ENCODE measurements at regions not wholly inside any gene's neighbourhood (a gene's known extent, or its start where the extent isn't known, plus 50 kb on each side); places are given as distances from the start of the nearest gene placed in this dataset.

- no peak for DNase-seq
- Histone ChIP-seq H3K27ac (ENCODE audit: low read depth, low read length) (no peak overlapping the region), H3K4me3 (ENCODE audit: low read length in 2 of 2) (no peak overlapping the region), H3K9me3 (ENCODE audit: control insufficient read depth in 1 of 2, low read length in 2 of 2) (no peaks in the 10 kb centered on the region), H3K4me1 (ENCODE audit: insufficient read depth, low read length) (peaks cover 5% of the 10 kb centered on the region), H3K27me3 (ENCODE audit: insufficient read depth, low read length) (no peaks in the 10 kb centered on the region), H3K36me3 (ENCODE audit: insufficient read depth, low read length) (no peaks in the 10 kb centered on the region)
- peaks cover 12 to 25% (median 16%) of the 10 kb centered on the region in 4 donors for H3K4me1 Mint-ChIP-seq
- peaks cover 0 to 2% (median 0%) of the 10 kb centered on the region in 8 donors for H3K9me3 Mint-ChIP-seq
- H3K27ac Mint-ChIP-seq: peak overlapping the region in 4 of 7 donors; percentile 2 to 74 (median 27)
- no peaks in the 10 kb centered on the region for H3K36me3 Mint-ChIP-seq
- peak overlapping the region in 4 of 8 donors; percentile 4 to 67 (median 43) for H3K4me3 Mint-ChIP-seq
- intact Hi-C loops (cut with micrococcal nuclease): no loop called here
- CTCF ChIA-PET (ENCODE audit: partially characterized antibody): no interaction called here
- POLR2A ChIA-PET (ENCODE audit: partially characterized antibody): no interaction called here
- H3K27me3 Mint-ChIP-seq: no peaks in the 10 kb centered on the region
Measured at GRCh38 chr1:98405581-98406074, 255.9 kb upstream of the SNX7 start.

- intact Hi-C loops (cut with micrococcal nuclease): no loop called here
Measured at GRCh38 chr1:98404866-98405265, 256.7 kb upstream of the SNX7 start.

GRCh38 chr1:98403963-98404480, 257.5 kb upstream of the SNX7 start:
- Histone ChIP-seq H3K4me3 (ENCODE audit: low read length in 2 of 2) (no peak overlapping the region), H3K27ac (ENCODE audit: low read depth, low read length) (no peak overlapping the region), H3K4me1 (ENCODE audit: insufficient read depth, low read length) (peaks cover 5% of the 10 kb centered on the region), H3K9me3 (ENCODE audit: control insufficient read depth in 1 of 2, low read length in 2 of 2) (no peaks in the 10 kb centered on the region), H3K36me3 (ENCODE audit: insufficient read depth, low read length) (no peaks in the 10 kb centered on the region), H3K27me3 (ENCODE audit: insufficient read depth, low read length) (no peaks in the 10 kb centered on the region)
- POLR2A ChIA-PET (ENCODE audit: partially characterized antibody): no interaction called here
- H3K36me3 Mint-ChIP-seq: no peaks in the 10 kb centered on the region
- H3K9me3 Mint-ChIP-seq: peaks cover 0 to 2% (median 0%) of the 10 kb centered on the region in 8 donors
- no peak overlapping the region for H3K4me3 Mint-ChIP-seq
- CTCF ChIA-PET (ENCODE audit: partially characterized antibody): no interaction called here
- no peak for DNase-seq
- peaks cover 12 to 25% (median 16%) of the 10 kb centered on the region in 4 donors for H3K4me1 Mint-ChIP-seq
- H3K27ac Mint-ChIP-seq: peak overlapping the region in 1 of 7 donors; percentile 23
- intact Hi-C loops (cut with micrococcal nuclease): no loop called here
- no peaks in the 10 kb centered on the region for H3K27me3 Mint-ChIP-seq

More at GRCh38 chr1:98404866-98405265, 256.7 kb upstream of the SNX7 start:
- Histone ChIP-seq H3K27me3 (ENCODE audit: insufficient read depth, low read length) (no peaks in the 10 kb centered on the region), H3K9me3 (ENCODE audit: control insufficient read depth in 1 of 2, low read length in 2 of 2) (no peaks in the 10 kb centered on the region), H3K4me3 (ENCODE audit: low read length in 2 of 2) (no peak overlapping the region), H3K27ac (ENCODE audit: low read depth, low read length) (no peak overlapping the region), H3K36me3 (ENCODE audit: insufficient read depth, low read length) (no peaks in the 10 kb centered on the region), H3K4me1 (ENCODE audit: insufficient read depth, low read length) (peaks cover 5% of the 10 kb centered on the region)
- no peak for DNase-seq
- ChIA-PET POLR2A (ENCODE audit: partially characterized antibody) (no interaction called here), CTCF (ENCODE audit: partially characterized antibody) (no interaction called here)
- Mint-ChIP-seq H3K27me3 (no peaks in the 10 kb centered on the region), H3K27ac (no peak overlapping the region), H3K36me3 (no peaks in the 10 kb centered on the region), H3K9me3 (peaks cover 0 to 2% (median 0%) of the 10 kb centered on the region in 8 donors), H3K4me3 (peak overlapping the region in 1 of 8 donors; percentile 23), H3K4me1 (peaks cover 12 to 25% (median 16%) of the 10 kb centered on the region in 4 donors)

- no peak for DNase-seq
- no peaks in the 10 kb centered on the region for H3K27me3 ChIP-seq (ENCODE audit: insufficient read depth, low read length)
- H3K27ac ChIP-seq (ENCODE audit: low read depth, low read length): no peak overlapping the region
- no peaks in the 10 kb centered on the region for H3K9me3 ChIP-seq (ENCODE audit: control insufficient read depth in 1 of 2, low read length in 2 of 2)
- H3K4me1 Mint-ChIP-seq: peaks cover 12 to 29% (median 17%) of the 10 kb centered on the region in 4 donors
- ChIA-PET POLR2A (ENCODE audit: partially characterized antibody) (no interaction called here), CTCF (ENCODE audit: partially characterized antibody) (no interaction called here)
- peaks cover 5% of the 10 kb centered on the region for H3K4me1 ChIP-seq (ENCODE audit: insufficient read depth, low read length)
- intact Hi-C loops (cut with micrococcal nuclease): no loop called here
- peaks cover 0 to 2% (median 0%) of the 10 kb centered on the region in 8 donors for H3K9me3 Mint-ChIP-seq
- no peak overlapping the region for H3K4me3 ChIP-seq (ENCODE audit: low read length in 2 of 2)
- peak overlapping the region in 1 of 8 donors; percentile 58 for H3K4me3 Mint-ChIP-seq
- no peaks in the 10 kb centered on the region for H3K36me3 ChIP-seq (ENCODE audit: insufficient read depth, low read length)
- H3K27me3 Mint-ChIP-seq: no peaks in the 10 kb centered on the region
- no peaks in the 10 kb centered on the region for H3K36me3 Mint-ChIP-seq
- no peak overlapping the region for H3K27ac Mint-ChIP-seq
Measured at GRCh38 chr1:98402860-98403259, 258.7 kb upstream of the SNX7 start.

GRCh38 chr1:98400446-98400845, 261.1 kb upstream of the SNX7 start:
- H3K4me1 Mint-ChIP-seq: peaks cover 6 to 25% (median 10%) of the 10 kb centered on the region in 4 donors
- Histone ChIP-seq H3K9me3 (ENCODE audit: control insufficient read depth in 1 of 2, low read length in 2 of 2) (no peaks in the 10 kb centered on the region), H3K4me3 (ENCODE audit: low read length in 2 of 2) (no peak overlapping the region), H3K4me1 (ENCODE audit: insufficient read depth, low read length) (peaks cover under 1% of the 10 kb centered on the region), H3K36me3 (ENCODE audit: insufficient read depth, low read length) (no peaks in the 10 kb centered on the region), H3K27ac (ENCODE audit: low read depth, low read length) (no peak overlapping the region), H3K27me3 (ENCODE audit: insufficient read depth, low read length) (no peaks in the 10 kb centered on the region)
- no peaks in the 10 kb centered on the region for H3K36me3 Mint-ChIP-seq
- no peak overlapping the region for H3K4me3 Mint-ChIP-seq
- ChIA-PET POLR2A (ENCODE audit: partially characterized antibody) (no interaction called here), CTCF (ENCODE audit: partially characterized antibody) (no interaction called here)
- H3K27me3 Mint-ChIP-seq: no peaks in the 10 kb centered on the region
- no peak overlapping the region for H3K27ac Mint-ChIP-seq
- DNase-seq: no peak
- intact Hi-C loops (cut with micrococcal nuclease): no loop called here
- H3K9me3 Mint-ChIP-seq: peaks cover 0 to 2% (median 0%) of the 10 kb centered on the region in 8 donors

GRCh38 chr1:98399218-98399617, 262.3 kb upstream of the SNX7 start:
- intact Hi-C loops (cut with micrococcal nuclease): no loop called here
- Mint-ChIP-seq H3K27ac (no peak overlapping the region), H3K27me3 (no peaks in the 10 kb centered on the region), H3K4me3 (no peak overlapping the region), H3K36me3 (no peaks in the 10 kb centered on the region), H3K4me1 (peaks cover 6 to 20% (median 8%) of the 10 kb centered on the region in 4 donors), H3K9me3 (peaks cover 0 to 2% (median 0%) of the 10 kb centered on the region in 8 donors)
- no peak for DNase-seq
- Histone ChIP-seq H3K4me1 (ENCODE audit: insufficient read depth, low read length) (no peaks in the 10 kb centered on the region), H3K27ac (ENCODE audit: low read depth, low read length) (no peak overlapping the region), H3K4me3 (ENCODE audit: low read length in 2 of 2) (no peak overlapping the region), H3K27me3 (ENCODE audit: insufficient read depth, low read length) (no peaks in the 10 kb centered on the region), H3K36me3 (ENCODE audit: insufficient read depth, low read length) (no peaks in the 10 kb centered on the region), H3K9me3 (ENCODE audit: control insufficient read depth in 1 of 2, low read length in 2 of 2) (no peaks in the 10 kb centered on the region)
- POLR2A ChIA-PET (ENCODE audit: partially characterized antibody): no interaction called here
- CTCF ChIA-PET (ENCODE audit: partially characterized antibody): no interaction called here

- no peaks in the 10 kb centered on the region for H3K36me3 Mint-ChIP-seq
- POLR2A ChIA-PET (ENCODE audit: partially characterized antibody): no interaction called here
- Histone ChIP-seq H3K9me3 (ENCODE audit: control insufficient read depth in 1 of 2, low read length in 2 of 2) (no peaks in the 10 kb centered on the region), H3K4me3 (ENCODE audit: low read length in 2 of 2) (no peak overlapping the region), H3K27ac (ENCODE audit: low read depth, low read length) (no peak overlapping the region), H3K27me3 (ENCODE audit: insufficient read depth, low read length) (no peaks in the 10 kb centered on the region), H3K4me1 (ENCODE audit: insufficient read depth, low read length) (no peaks in the 10 kb centered on the region), H3K36me3 (ENCODE audit: insufficient read depth, low read length) (no peaks in the 10 kb centered on the region)
- peaks cover 0 to 2% (median 0%) of the 10 kb centered on the region in 8 donors for H3K9me3 Mint-ChIP-seq
- H3K4me1 Mint-ChIP-seq: peaks cover 6 to 14% (median 8%) of the 10 kb centered on the region in 4 donors
- H3K4me3 Mint-ChIP-seq: no peak overlapping the region
- CTCF ChIA-PET (ENCODE audit: partially characterized antibody): no interaction called here
- no peaks in the 10 kb centered on the region for H3K27me3 Mint-ChIP-seq
- intact Hi-C loops (cut with micrococcal nuclease): no loop called here
- no peak overlapping the region for H3K27ac Mint-ChIP-seq
- no peak for DNase-seq
Measured at GRCh38 chr1:98398649-98399048, 262.9 kb upstream of the SNX7 start.

Measured in CD4-positive, alpha-beta memory T cell (primary cell).